Activated naive CD4-positive, alpha-beta T cell treated with anti-CD3 and anti-CD28 coated beads, Interleukin-2, amount 10 ng/mL, durations not matched to agents 7 days and 5 days (primary cell): ENCODE measurements at regions not wholly inside any gene's neighbourhood (a gene's known extent, or its start where the extent isn't known, plus 50 kb on each side); places are given as distances from the start of the nearest gene placed in this dataset.

Experiments used
- CTCF ChIA-PET: fragments of 350-600 bp; sonication (Branson Sonifier 250); formaldehyde crosslinking; loops from one replicate; lab custom pipeline; 2021; ENCODE audit warnings: antibody characterized with exemption; lab: Charles Lee
- DNase-seq: peaks from one replicate; pipeline ENCODE4 v3.0.0-alpha.2; 2020
- H3K27ac Mint-ChIP-seq: one replicate; pipeline ENCODE4 v1.8.0; 2021; ENCODE audit warnings: mild to moderate bottlenecking, moderate library complexity, mixed read lengths
- H3K27me3 Mint-ChIP-seq: one replicate; pipeline ENCODE4 v1.8.0; 2021; ENCODE audit warnings: mild to moderate bottlenecking, mixed read lengths
- H3K36me3 Mint-ChIP-seq: one replicate; pipeline ENCODE4 v1.8.0; 2021; ENCODE audit warnings: mixed read lengths
- H3K4me1 Mint-ChIP-seq: one replicate; pipeline ENCODE4 v1.8.0; 2021; ENCODE audit warnings: mixed read lengths
- H3K4me3 Mint-ChIP-seq: one replicate; pipeline ENCODE4 v1.8.0; 2021; ENCODE audit warnings: mild to moderate bottlenecking, moderate library complexity, mixed read lengths
- H3K9me3 Mint-ChIP-seq: one replicate; pipeline ENCODE4 v1.8.0; 2021; ENCODE audit warnings: mixed read lengths

DNA sequence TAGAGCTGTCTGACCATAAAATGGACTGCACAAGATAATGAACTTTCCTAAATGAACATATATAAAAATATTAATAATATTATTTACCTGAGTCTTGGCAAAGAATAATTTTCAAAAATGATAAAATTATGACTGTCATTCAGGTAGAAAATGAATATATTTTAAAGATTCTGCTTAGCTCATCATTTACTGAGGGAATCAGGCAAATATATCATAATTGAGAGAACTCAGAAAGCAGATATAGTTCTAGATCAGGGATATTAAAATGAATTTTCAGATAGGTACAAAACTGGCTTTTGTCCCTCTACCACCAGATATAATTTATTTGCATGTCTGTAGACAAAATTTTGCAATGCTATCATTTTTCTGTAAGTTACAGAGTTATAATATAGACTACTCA lies 86.1 kb upstream of the CPM start:
- Mint-ChIP-seq H3K4me3 (no peak overlapping the region), H3K36me3 (no peaks in the 10 kb centered on the region), H3K27ac (no peak overlapping the region), H3K9me3 (no peaks in the 10 kb centered on the region), H3K27me3 (peaks cover 7% of the 10 kb centered on the region), H3K4me1 (no peaks in the 10 kb centered on the region)
- CTCF ChIA-PET: no interaction called here
- no peak for DNase-seq

DNA sequence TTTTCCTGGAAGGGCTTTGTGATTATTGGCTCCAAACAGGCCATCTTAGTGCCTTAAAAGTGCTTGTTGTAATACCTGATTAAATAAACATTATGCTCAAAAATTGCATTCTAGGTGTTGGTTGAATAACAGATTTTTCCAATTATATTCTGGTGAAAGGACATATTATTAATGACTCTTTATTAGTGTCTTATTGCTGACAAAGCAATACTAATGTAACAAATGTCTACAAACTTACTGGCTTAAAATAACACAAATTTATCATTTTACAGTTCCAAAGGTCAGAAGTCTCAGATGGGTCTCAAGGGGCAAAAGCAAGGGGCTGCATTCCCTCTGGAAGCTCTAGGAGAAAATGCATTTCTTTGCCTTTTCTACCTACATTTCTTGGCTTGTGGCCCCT lies 86.9 kb upstream of the CPM start:
- Mint-ChIP-seq H3K27me3 (peaks cover 6% of the 10 kb centered on the region), H3K4me1 (no peaks in the 10 kb centered on the region), H3K9me3 (no peaks in the 10 kb centered on the region), H3K4me3 (no peak overlapping the region), H3K36me3 (no peaks in the 10 kb centered on the region), H3K27ac (no peak overlapping the region)
- CTCF ChIA-PET: no interaction called here
- no peak for DNase-seq

DNA sequence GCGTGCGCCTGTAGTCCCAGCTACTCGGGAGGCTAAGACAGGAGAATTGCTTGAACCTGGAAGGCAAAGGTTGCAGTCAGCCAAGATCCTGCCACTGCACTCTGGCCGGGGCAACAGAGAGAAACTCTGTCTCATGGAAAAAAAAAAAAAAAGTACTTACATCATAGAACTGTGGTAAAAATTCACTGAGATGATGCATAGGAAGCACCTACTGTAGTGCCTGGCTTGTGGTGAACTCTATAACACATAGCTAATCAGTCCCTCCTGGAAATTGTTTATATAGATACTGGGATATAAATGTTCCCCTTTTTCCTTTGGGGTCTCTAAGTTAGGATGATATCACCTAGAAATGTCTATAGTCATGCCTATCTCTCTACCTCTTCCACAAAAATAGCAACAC lies 89.7 kb upstream of the CPM start:
- no peak overlapping the region for H3K4me3 Mint-ChIP-seq
- CTCF ChIA-PET: no interaction called here

DNA sequence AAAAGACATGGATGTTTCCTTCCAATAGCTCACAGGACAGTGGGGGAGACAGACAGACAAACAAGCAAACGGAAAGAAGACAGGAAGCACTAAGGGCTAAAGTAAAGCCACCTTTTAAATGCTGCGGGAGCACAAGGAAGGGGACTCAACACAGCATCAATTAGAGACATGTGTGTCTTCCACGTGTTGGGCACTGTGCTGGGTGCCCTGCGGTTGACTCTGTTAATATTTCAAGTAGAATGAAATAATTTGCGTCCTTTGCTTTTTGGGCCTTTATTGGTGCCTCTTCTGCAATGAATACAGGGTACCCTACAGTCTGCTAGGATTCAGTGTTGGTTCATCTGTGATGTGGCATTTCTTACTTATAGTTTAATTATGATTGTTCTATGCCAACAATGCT lies 90.9 kb upstream of the CPM start:
- DNase-seq: no peak
- CTCF ChIA-PET: no interaction called here
- Mint-ChIP-seq H3K9me3 (no peaks in the 10 kb centered on the region), H3K36me3 (no peaks in the 10 kb centered on the region), H3K4me1 (no peaks in the 10 kb centered on the region), H3K27ac (no peak overlapping the region), H3K4me3 (no peak overlapping the region), H3K27me3 (peaks cover 4% of the 10 kb centered on the region)

More for the DNA sequence above, 89.7 kb upstream of the CPM start:
- Mint-ChIP-seq H3K27ac (no peak overlapping the region), H3K27me3 (peaks cover 4% of the 10 kb centered on the region), H3K36me3 (no peaks in the 10 kb centered on the region), H3K9me3 (no peaks in the 10 kb centered on the region), H3K4me1 (no peaks in the 10 kb centered on the region)
- DNase-seq: no peak

DNA sequence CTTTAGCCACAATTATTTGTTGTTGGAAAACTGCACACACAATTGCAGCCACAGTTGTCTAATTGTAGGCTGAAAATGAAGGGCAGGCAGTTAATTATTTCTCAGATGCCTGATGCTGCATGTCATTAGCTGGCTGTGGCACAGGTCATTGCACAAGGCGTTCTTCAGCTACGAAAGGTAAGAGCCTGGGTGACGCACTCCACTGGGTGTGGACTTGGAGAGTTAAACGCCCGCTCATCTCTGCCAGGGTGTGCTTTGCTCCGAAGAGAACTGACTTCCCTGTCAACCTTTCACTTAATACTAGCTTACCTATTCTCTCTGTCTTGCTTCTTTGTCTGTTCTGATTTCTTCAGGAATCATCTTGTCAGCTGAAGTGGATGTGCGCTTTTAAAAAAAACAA lies 91.4 kb upstream of the CPM start:
- H3K36me3 Mint-ChIP-seq: no peaks in the 10 kb centered on the region
- no peak overlapping the region for H3K27ac Mint-ChIP-seq
- no peaks in the 10 kb centered on the region for H3K9me3 Mint-ChIP-seq
- no peaks in the 10 kb centered on the region for H3K4me1 Mint-ChIP-seq
- DNase-seq: no peak
- peaks cover 4% of the 10 kb centered on the region for H3K27me3 Mint-ChIP-seq
- CTCF ChIA-PET: no interaction called here
- no peak overlapping the region for H3K4me3 Mint-ChIP-seq

DNA sequence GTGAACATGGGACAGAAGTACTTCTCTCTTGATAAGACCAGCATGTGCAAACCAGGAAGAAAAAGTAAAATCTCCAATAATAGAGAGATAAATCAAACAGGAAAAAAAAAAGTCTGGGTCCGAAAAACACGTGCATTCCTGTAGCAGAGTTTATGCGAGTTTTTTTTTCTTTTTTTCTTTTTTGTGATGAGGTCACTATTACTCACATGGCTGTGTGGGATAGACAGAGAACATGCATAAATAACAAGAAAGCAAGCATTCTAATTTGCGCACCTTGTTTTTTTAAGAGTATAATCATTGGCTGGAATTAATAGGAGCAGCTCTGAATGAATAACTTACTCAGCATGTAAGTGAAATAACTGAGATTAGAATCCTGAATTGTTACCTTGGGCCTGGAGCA lies 91.9 kb upstream of the CPM start:
- H3K9me3 Mint-ChIP-seq: no peaks in the 10 kb centered on the region
- no peak overlapping the region for H3K27ac Mint-ChIP-seq
- no peak for DNase-seq
- no peaks in the 10 kb centered on the region for H3K36me3 Mint-ChIP-seq
- H3K4me3 Mint-ChIP-seq: no peak overlapping the region
- H3K4me1 Mint-ChIP-seq: no peaks in the 10 kb centered on the region
- CTCF ChIA-PET: no interaction called here
- H3K27me3 Mint-ChIP-seq: peaks cover 4% of the 10 kb centered on the region

DNA sequence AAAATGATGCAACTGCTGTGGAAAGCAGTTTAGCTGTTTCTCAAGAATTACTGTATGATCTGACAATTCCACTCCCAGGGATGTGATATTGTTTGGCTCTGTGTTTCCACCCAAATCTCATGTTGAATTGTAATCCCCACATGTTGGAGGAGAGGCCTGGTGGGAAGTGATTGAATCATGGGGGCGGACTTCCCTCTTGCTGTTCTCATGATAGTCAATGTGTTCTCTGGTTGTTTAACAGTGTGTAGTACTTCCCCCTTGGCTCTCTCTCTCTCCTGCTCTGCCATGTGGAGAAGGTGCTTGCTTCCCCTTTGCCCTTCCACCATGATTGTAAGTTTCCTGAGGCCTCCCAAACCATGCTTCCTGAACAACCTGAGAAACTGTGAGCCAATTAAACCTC lies 93.4 kb upstream of the CPM start:
- Mint-ChIP-seq H3K36me3 (no peaks in the 10 kb centered on the region), H3K4me3 (no peak overlapping the region), H3K9me3 (no peaks in the 10 kb centered on the region), H3K27ac (no peak overlapping the region), H3K27me3 (peaks cover 4% of the 10 kb centered on the region), H3K4me1 (no peaks in the 10 kb centered on the region)
- no peak for DNase-seq
- CTCF ChIA-PET: no interaction called here

DNA sequence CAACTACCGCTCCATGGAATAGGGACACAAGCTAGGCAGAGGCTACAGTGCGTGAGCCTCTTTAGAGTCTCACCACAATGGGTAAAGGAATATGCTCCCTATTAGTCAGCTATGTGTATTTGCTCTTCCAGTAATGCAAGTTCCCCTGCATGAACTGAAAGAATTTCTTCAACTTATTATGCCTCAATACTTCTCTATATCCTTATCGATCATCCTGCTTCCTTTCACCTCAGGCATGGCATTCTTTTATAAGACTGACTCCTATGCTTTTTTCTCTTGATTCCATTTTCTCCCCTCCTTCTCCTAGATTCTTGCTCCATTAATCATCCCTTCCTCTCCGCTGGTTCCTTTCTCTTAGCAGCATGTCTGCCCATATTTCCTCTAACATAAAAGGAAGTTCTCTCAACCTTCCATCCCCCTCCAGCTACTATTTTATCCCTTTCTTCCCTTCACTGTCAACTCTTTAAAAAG lies 94.5 kb upstream of the CPM start:
- H3K27ac Mint-ChIP-seq: no peak overlapping the region
- no peaks in the 10 kb centered on the region for H3K4me1 Mint-ChIP-seq
- no peaks in the 10 kb centered on the region for H3K9me3 Mint-ChIP-seq
- no peak for DNase-seq
- peaks cover 4% of the 10 kb centered on the region for H3K27me3 Mint-ChIP-seq
- no peak overlapping the region for H3K4me3 Mint-ChIP-seq
- CTCF ChIA-PET: no interaction called here
- H3K36me3 Mint-ChIP-seq: no peaks in the 10 kb centered on the region

DNA sequence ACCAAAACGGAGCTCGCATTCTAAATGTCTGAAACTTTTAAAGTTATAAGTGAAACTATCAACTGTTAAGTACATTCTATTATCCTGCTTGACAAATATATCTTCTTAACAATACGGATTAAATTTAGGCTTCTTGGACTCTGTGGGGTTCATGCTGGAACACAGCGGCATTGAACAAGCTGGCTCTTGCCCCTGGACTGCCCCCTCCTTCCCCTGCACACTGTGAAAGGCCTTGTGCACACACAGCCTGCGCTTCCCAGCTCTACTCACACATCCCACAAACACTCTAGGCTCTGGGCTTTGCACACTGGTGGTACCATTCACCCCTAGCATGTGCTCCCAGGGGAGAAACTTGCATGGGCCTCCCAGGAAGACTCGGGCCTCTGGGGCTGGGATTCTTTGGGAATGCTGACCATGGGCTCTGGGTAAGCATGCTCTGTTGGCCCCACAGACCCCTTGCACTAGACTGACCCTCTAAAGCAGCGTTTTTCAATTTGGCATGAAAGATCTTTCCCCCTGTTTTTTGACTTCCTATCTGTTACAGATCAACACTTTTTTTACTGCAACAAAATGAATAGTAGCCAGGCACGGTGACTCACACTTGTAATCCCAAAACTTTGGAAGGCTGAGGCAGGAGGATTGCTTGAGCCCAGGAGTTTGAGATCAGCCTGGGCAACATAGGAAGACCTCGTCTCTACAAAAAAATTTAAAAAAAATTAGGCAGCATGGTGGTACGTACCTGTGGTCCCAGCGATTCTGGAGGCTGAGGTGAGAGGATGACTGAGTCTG lies 96.2 kb upstream of the CPM start:
- DNase-seq: no peak
- Mint-ChIP-seq H3K4me1 (no peaks in the 10 kb centered on the region), H3K27ac (no peak overlapping the region), H3K36me3 (no peaks in the 10 kb centered on the region), H3K9me3 (no peaks in the 10 kb centered on the region), H3K4me3 (no peak overlapping the region), H3K27me3 (peaks cover 4% of the 10 kb centered on the region)
- CTCF ChIA-PET: no interaction called here

DNA sequence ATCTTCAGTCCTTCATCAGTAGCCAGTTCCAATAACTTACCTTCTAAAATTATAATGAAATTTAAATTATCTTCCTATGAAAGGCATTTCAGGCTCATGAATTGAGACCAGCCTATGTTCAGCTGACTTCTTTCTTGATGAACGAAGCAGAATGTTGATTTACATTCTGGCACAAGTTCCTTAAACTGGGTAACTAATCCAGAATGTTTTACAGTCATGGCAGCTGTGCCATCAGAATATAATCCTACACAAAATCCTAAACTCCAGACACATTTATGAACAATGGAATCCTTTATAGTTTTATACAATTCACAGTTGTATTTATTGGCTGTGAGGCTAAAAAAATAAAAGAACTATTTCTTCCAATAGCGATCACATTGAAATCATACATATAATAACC lies 97.3 kb upstream of the CPM start:
- no peak overlapping the region for H3K4me3 Mint-ChIP-seq
- no peak for DNase-seq
- H3K27ac Mint-ChIP-seq: no peak overlapping the region
- H3K4me1 Mint-ChIP-seq: no peaks in the 10 kb centered on the region
- no peaks in the 10 kb centered on the region for H3K9me3 Mint-ChIP-seq
- CTCF ChIA-PET: no interaction called here
- peaks cover 4% of the 10 kb centered on the region for H3K27me3 Mint-ChIP-seq
- no peaks in the 10 kb centered on the region for H3K36me3 Mint-ChIP-seq

DNA sequence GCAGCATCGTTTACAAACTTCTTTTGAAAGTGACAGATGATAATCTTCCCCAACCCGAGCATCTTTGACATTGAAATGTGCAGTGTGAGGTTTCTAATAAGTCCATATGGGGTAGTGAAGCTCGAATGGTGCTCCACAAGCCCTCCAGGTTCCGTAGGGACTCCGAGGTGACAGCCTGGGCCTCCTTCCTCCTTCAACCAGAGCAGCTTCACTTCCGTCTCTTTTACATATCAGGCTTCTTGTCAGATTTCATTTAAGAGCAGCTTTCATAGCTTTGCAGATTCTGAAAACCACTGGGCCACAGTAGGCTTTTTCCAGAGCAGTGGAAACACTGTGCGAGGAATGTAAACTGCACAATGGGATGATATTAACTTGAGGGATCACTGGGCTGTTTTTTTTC lies 103.6 kb upstream of the CPM start:
- H3K4me3 Mint-ChIP-seq: no peak overlapping the region
- no peaks in the 10 kb centered on the region for H3K36me3 Mint-ChIP-seq
- H3K9me3 Mint-ChIP-seq: no peaks in the 10 kb centered on the region
- DNase-seq: no peak
- no peak overlapping the region for H3K27ac Mint-ChIP-seq
- H3K27me3 Mint-ChIP-seq: no peaks in the 10 kb centered on the region
- CTCF ChIA-PET: no interaction called here
- no peaks in the 10 kb centered on the region for H3K4me1 Mint-ChIP-seq

DNA sequence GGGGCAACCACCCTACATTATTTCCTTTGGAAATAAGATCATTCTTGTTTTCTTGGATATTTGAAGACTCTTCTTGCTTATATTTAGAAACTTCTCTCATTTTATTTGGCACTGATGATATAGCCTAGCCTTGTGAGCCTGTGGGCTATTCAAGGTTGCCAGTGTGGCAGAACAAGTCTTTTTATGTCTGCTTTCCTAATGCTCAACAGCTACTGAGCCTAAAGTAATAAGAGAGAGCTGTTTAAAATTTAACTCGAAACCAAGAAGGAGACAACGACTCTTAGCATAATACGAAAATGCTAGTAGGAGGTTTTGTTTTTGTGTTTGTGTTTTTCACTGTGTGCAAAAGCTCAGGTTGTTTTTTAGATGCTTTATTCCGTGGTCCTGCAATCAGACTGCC lies 104.0 kb upstream of the CPM start:
- Mint-ChIP-seq H3K27me3 (no peaks in the 10 kb centered on the region), H3K27ac (no peak overlapping the region), H3K4me1 (no peaks in the 10 kb centered on the region), H3K9me3 (no peaks in the 10 kb centered on the region), H3K4me3 (no peak overlapping the region), H3K36me3 (no peaks in the 10 kb centered on the region)
- CTCF ChIA-PET: no interaction called here
- DNase-seq: no peak

DNA sequence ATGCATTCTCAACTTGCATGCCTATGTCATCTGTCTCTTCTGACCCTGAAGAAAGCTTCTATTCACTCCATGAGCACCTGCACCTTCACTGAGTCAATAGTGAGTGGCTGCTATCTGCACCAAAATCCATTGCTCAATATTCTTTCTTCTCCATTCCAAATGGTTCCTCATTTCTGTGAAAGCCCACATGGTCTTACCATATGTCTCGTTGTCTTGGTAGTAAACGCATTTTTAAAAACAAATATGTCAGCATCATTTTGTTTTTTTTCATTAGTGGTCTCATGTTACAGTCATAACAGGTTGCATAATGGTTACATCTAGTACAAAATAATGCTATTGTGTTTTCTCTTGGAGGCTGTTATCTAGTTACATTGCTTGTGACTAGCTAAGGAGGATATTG lies 106.9 kb upstream of the CPM start:
- H3K4me3 Mint-ChIP-seq: no peak overlapping the region
- H3K4me1 Mint-ChIP-seq: no peaks in the 10 kb centered on the region
- no peaks in the 10 kb centered on the region for H3K36me3 Mint-ChIP-seq
- no peak overlapping the region for H3K27ac Mint-ChIP-seq
- CTCF ChIA-PET: no interaction called here
- no peak for DNase-seq
- H3K27me3 Mint-ChIP-seq: peaks cover 2% of the 10 kb centered on the region
- no peaks in the 10 kb centered on the region for H3K9me3 Mint-ChIP-seq

DNA sequence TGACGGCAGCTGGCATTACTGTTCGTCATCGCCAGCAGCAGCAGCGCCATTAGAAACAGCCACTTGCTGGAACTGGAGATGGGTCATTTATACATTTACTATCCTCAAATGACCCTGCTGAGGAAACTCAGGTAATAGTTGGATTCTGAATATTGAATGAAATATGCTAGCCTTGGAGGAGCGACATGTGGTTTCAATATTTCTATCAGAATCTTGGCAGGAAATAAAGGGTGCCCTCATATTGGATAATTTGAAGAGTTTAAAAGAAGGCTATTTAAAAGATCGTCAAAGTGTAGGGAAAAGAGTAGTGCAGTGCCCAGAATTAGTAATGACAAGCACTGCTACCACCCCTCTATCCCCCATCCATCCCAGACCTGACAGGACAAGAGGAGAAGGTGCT lies 109.6 kb upstream of the CPM start:
- Mint-ChIP-seq H3K27me3 (peaks cover 8% of the 10 kb centered on the region), H3K36me3 (no peaks in the 10 kb centered on the region), H3K4me3 (no peak overlapping the region), H3K27ac (no peak overlapping the region), H3K4me1 (no peaks in the 10 kb centered on the region), H3K9me3 (no peaks in the 10 kb centered on the region)
- no peak for DNase-seq
- CTCF ChIA-PET: no interaction called here

DNA sequence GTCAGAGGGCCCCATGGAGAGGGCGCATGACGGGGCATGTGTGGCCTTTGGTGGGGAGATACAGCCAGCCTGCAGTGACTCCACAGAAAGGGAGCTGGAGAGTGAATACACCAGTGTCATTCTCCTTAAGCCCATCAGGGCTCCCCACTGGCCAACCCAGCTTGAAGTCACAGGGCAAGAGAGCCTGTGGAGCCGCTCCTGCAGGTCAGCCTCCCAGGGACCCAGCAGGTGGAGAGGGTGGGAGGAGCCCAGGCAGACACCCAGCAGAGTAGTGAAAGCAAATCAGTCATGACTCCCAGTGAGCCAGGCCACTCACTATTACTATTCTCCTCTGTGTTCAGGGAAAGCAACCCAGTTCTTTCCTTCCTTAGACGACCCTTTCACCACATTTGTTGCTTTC lies 110.0 kb upstream of the CPM start:
- peaks cover 9% of the 10 kb centered on the region for H3K27me3 Mint-ChIP-seq
- DNase-seq: no peak
- CTCF ChIA-PET: no interaction called here
- no peaks in the 10 kb centered on the region for H3K9me3 Mint-ChIP-seq
- no peaks in the 10 kb centered on the region for H3K4me1 Mint-ChIP-seq
- no peaks in the 10 kb centered on the region for H3K36me3 Mint-ChIP-seq
- no peak overlapping the region for H3K4me3 Mint-ChIP-seq
- no peak overlapping the region for H3K27ac Mint-ChIP-seq

DNA sequence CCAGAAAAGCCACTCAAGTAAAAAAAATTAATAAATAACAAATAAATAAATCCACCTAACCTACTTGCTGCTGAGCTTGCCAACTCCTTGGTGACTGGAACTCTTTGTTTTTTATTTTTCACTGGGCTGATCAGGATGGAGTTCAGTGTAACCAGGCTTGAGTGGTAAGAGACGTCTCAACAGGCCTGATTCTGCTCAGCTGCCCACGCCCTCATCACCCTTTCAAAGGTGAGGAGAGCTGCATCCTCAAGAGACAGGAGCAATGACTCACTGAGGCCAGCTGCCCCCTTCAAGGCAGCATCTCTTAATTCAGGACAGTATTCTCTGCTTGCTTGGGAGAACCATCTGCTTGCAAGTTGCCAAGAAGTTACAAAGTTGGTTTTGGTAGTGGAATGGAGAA lies 111.9 kb upstream of the CPM start:
- peaks cover 9% of the 10 kb centered on the region for H3K27me3 Mint-ChIP-seq
- no peaks in the 10 kb centered on the region for H3K9me3 Mint-ChIP-seq
- CTCF ChIA-PET: no interaction called here
- H3K36me3 Mint-ChIP-seq: no peaks in the 10 kb centered on the region
- H3K4me1 Mint-ChIP-seq: no peaks in the 10 kb centered on the region
- DNase-seq: no peak
- no peak overlapping the region for H3K27ac Mint-ChIP-seq
- H3K4me3 Mint-ChIP-seq: no peak overlapping the region
